ENCODE measurements at regions not wholly inside any gene's neighbourhood (a gene's known extent, or its start where the extent isn't known, plus 50 kb on each side); places are given as distances from the start of the nearest gene placed in this dataset.

DNA sequence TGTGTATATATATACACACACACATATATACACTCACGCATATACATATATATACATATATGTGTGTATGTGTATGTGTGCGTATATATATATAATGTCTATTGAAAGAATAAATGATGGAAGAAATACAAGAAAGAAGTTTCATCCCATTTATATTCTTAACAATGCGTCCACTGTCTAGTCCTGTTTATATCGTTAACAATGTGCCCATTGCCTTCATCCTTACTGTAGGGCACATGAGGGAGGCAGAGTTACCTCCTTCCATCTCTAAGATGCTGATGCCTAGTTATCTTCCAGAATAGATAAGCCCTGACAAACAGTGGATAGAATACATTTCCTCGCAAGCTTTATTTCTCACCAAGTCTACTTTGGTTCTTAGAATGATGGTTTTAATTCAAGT is 389.8 kb upstream of the SEMA6A start:
- TF ChIP-seq, protein P1, sequence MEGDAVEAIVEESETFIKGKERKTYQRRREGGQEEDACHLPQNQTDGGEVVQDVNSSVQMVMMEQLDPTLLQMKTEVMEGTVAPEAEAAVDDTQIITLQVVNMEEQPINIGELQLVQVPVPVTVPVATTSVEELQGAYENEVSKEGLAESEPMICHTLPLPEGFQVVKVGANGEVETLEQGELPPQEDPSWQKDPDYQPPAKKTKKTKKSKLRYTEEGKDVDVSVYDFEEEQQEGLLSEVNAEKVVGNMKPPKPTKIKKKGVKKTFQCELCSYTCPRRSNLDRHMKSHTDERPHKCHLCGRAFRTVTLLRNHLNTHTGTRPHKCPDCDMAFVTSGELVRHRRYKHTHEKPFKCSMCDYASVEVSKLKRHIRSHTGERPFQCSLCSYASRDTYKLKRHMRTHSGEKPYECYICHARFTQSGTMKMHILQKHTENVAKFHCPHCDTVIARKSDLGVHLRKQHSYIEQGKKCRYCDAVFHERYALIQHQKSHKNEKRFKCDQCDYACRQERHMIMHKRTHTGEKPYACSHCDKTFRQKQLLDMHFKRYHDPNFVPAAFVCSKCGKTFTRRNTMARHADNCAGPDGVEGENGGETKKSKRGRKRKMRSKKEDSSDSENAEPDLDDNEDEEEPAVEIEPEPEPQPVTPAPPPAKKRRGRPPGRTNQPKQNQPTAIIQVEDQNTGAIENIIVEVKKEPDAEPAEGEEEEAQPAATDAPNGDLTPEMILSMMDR (IDR thresholded peaks at IDR 0.05; ENCODE audit: poor library complexity, severe bottlenecking), result no peak
- TF ChIP-seq EZH2 (IDR thresholded peaks at IDR 0.05; ENCODE audit: borderline replicate concordance, insufficient read depth, low read length, poor library complexity, severe bottlenecking), result no peak
